HepG2 (cell line): ENCODE measurements at regions not wholly inside any gene's neighbourhood (a gene's known extent, or its start where the extent isn't known, plus 50 kb on each side); places are given as distances from the start of the nearest gene placed in this dataset.

Experiments
- ATAC-seq: fragments of 200-7000 bp; cut with Tn5 transposase; 3 replicates; pipeline ENCODE4 v1.9.1; 2020; ENCODE audit warnings: mild to moderate bottlenecking, moderate library complexity
- BruUV-seq: library from RNA; stranded (reverse); fragments of 400-500 nt; replicated peaks from 2 replicates; lab custom pipeline; 2021; lab: Mats Ljungman, UMichigan
- CTCF ChIA-PET: fragments of 300-600 bp; formaldehyde crosslinking; extraction: SDS; loops from one replicate; lab custom pipeline; 2021; ENCODE audit warnings: low total read pairs, inconsistent platforms, low intra/inter-chr PET ratio; lab: Yijun Ruan, JAX
- POLR2A ChIA-PET: fragments of 350-600 bp; sonication (Branson Sonifier 250); formaldehyde crosslinking; loops from one replicate; lab custom pipeline; 2020; ENCODE audit warnings: antibody characterized with exemption, inconsistent platforms; lab: Yijun Ruan, JAX
- DNase-seq: peaks from one replicate; pipeline ENCODE4 v3.0.0-alpha.2; 2015; ENCODE audit warnings: low spot score
- FAIRE-seq: peaks from 3 replicates; lab custom pipeline; 2011; peaks lifted over from hg19 to GRCh38; lab: Jason Lieb, UNC
- H2AFZ ChIP-seq: one replicate; pipeline ENCODE4 v1.6.1; 2011; ENCODE audit warnings: low read length, inconsistent platforms
- H3K27ac ChIP-seq: fragments of 300-600 bp; 3 replicates; pipeline ENCODE4 v1.8.0; 2011; ENCODE audit warnings: mixed run types, mild to moderate bottlenecking, mixed read lengths, low read length, inconsistent platforms; ENCODE audit not compliant: insufficient read depth; ENCODE audit errors: extremely low read length
- H3K27me3 ChIP-seq, 2 experiments: fragments of 200-600 bp in 1 of 2; 2 replicates in 1 of 2; 3 replicates in 1 of 2; pipeline versions ENCODE4 v1.6.0 to v1.8.0; 2011; ENCODE audit warnings: low read length in 2 of 2, mild to moderate bottlenecking in 2 of 2, moderate library complexity in 2 of 2, inconsistent platforms in 1 of 2; ENCODE audit not compliant: insufficient read depth in 2 of 2, control insufficient read depth in 1 of 2
- H3K36me3 ChIP-seq, 2 experiments: fragments of 200-600 bp in 1 of 2; replicated peaks in 1 of 2; 2 replicates in 1 of 2; 3 replicates in 1 of 2; pipeline versions ENCODE4 v1.5.1 to v1.8.0; 2011; ENCODE audit warnings: low read length in 2 of 2, inconsistent platforms in 1 of 2; ENCODE audit not compliant: insufficient read depth in 2 of 2, control insufficient read depth in 1 of 2
- H3K4me1 ChIP-seq: 2 replicates; pipeline ENCODE4 v1.5.1; 2012; ENCODE audit warnings: low read length, inconsistent platforms; ENCODE audit not compliant: insufficient read depth
- H3K4me2 ChIP-seq: 2 replicates; pipeline ENCODE4 v1.6.0; 2011; ENCODE audit warnings: low read depth, low read length, inconsistent platforms
- H3K4me3 ChIP-seq, 3 experiments: fragments of 200-600 bp in 1 of 3; sonication (generic), shearing (Covaris generic) in 1 of 3; replicated peaks in 1 of 3; 2 replicates each; pipeline ENCODE4 v1.5.1; 2011 to 2016; ENCODE audit warnings: low read length in 3 of 3, inconsistent platforms in 2 of 3, low read depth in 2 of 3, mild to moderate bottlenecking in 2 of 3, control low read depth in 1 of 3, mixed read lengths in 1 of 3; ENCODE audit not compliant: insufficient read depth in 1 of 3
- H3K79me2 ChIP-seq: one replicate; pipeline ENCODE4 v1.6.1; 2011; ENCODE audit warnings: low read length, inconsistent platforms; ENCODE audit not compliant: insufficient read depth
- H3K9ac ChIP-seq: 2 replicates; pipeline ENCODE4 v1.6.0; 2011; ENCODE audit warnings: mild to moderate bottlenecking, low read depth, low read length, inconsistent platforms; ENCODE audit not compliant: insufficient read depth
- H3K9me3 ChIP-seq: 2 replicates; pipeline ENCODE4 v1.5.1; 2012; ENCODE audit warnings: mild to moderate bottlenecking, low read length
- H4K20me1 ChIP-seq: 2 replicates; pipeline ENCODE4 v1.6.0; 2011; ENCODE audit warnings: inconsistent platforms, mild to moderate bottlenecking, low read length, moderate library complexity; ENCODE audit not compliant: insufficient read depth
- ISL2 ChIP-seq: sonication (generic); formaldehyde crosslinking; IDR thresholded peaks from 2 replicates; pipeline ENCODE4 v1.5.0; 2020; ENCODE audit warnings: missing genetic modification reagents
- KDM2A ChIP-seq: sonication (generic); formaldehyde crosslinking; IDR thresholded peaks from 2 replicates; pipeline ENCODE4 v1.4.0; 2020; ENCODE audit warnings: low read depth, missing genetic modification reagents, borderline replicate concordance
- ZFYVE20 ChIP-seq: sonication (generic); formaldehyde crosslinking; IDR thresholded peaks from 2 replicates; pipeline ENCODE4 v1.8.0; 2023; ENCODE audit warnings: low read depth, mild to moderate bottlenecking, moderate library complexity, missing genetic modification reagents, borderline replicate concordance
- WGBS: methylation state at CpG from one replicate; pipeline ENCODE4 v1.1.6; 2017; ENCODE audit warnings: low lambda C conversion rate; 5-methylcytosine and 5-hydroxymethylcytosine counted together
- in situ Hi-C: cut with HindIII; loops from 2 replicates; pipeline ENCODE4 v1.10.0; 2017; ENCODE audit warnings: low pct_unique_long_range_greater_than_20kb; ENCODE audit not compliant: extremely low pct_ligation_motif_present
- intact Hi-C: fragments of 100-400 bp; cut with micrococcal nuclease; formaldehyde crosslinking; loops from one replicate; pipeline ENCODE4 v1.10.0; 2022; ENCODE audit not compliant: unreplicated experiment
- TF ChIP-seq, protein P1 (sequence below), 2 experiments: sonication (generic) in 1 of 2; formaldehyde crosslinking in 1 of 2; IDR thresholded peaks; 2 replicates each; pipeline versions ENCODE4 v1.6.1 to v1.9.0; 2014 to 2022; ENCODE audit warnings: antibody characterized with exemption in 1 of 2, borderline replicate concordance in 1 of 2, inconsistent platforms in 1 of 2, low read depth in 1 of 2, missing genetic modification reagents in 1 of 2
- TF ChIP-seq, protein P2 (sequence below): IDR thresholded peaks from 2 replicates; pipeline ENCODE4 v1.6.1; 2016; ENCODE audit warnings: low read depth, control low read depth

DNA sequence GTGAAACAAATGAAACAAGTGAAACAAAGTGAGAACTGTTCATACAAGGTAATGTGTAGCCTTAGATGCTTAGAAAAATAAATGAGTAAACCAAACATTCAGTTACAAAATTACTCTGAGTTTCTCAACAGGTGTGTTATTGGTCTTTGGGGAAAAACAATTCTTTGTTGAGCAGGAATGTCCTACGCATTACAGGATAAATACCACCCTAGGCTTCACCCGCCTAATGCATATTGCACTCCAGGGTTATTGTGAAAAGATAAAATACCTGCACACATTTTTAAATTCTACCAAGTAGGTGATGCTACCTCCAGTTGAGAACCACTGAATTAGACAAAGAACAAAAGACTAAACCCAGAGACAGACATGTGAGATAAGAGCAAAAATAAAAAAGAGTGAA, 72.2 kb downstream of the ADAMTS1 start:
- BruUV-seq = no TSS peak
- ATAC-seq = no peak
- H3K27ac ChIP-seq = no peak overlapping the region
- no peak for DNase-seq
- no peaks in the 10 kb centered on the region for H3K4me1 ChIP-seq
- H3K27me3 ChIP-seq = no peaks in the 10 kb centered on the region
- no peak overlapping the region for H2AFZ ChIP-seq
- intact Hi-C loops = no loop called here
- TF ChIP-seq, protein P1, sequence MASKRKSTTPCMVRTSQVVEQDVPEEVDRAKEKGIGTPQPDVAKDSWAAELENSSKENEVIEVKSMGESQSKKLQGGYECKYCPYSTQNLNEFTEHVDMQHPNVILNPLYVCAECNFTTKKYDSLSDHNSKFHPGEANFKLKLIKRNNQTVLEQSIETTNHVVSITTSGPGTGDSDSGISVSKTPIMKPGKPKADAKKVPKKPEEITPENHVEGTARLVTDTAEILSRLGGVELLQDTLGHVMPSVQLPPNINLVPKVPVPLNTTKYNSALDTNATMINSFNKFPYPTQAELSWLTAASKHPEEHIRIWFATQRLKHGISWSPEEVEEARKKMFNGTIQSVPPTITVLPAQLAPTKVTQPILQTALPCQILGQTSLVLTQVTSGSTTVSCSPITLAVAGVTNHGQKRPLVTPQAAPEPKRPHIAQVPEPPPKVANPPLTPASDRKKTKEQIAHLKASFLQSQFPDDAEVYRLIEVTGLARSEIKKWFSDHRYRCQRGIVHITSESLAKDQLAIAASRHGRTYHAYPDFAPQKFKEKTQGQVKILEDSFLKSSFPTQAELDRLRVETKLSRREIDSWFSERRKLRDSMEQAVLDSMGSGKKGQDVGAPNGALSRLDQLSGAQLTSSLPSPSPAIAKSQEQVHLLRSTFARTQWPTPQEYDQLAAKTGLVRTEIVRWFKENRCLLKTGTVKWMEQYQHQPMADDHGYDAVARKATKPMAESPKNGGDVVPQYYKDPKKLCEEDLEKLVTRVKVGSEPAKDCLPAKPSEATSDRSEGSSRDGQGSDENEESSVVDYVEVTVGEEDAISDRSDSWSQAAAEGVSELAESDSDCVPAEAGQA (IDR thresholded peaks at IDR 0.05; ENCODE audit: low read depth) = no peak
- TF ChIP-seq, protein P1 (CRISPR knock-in tag; IDR thresholded peaks at IDR 0.05; ENCODE audit: borderline replicate concordance) = no peak
- no peak for TF ChIP-seq ISL2 (CRISPR knock-in tag)
- TF ChIP-seq, protein P2, sequence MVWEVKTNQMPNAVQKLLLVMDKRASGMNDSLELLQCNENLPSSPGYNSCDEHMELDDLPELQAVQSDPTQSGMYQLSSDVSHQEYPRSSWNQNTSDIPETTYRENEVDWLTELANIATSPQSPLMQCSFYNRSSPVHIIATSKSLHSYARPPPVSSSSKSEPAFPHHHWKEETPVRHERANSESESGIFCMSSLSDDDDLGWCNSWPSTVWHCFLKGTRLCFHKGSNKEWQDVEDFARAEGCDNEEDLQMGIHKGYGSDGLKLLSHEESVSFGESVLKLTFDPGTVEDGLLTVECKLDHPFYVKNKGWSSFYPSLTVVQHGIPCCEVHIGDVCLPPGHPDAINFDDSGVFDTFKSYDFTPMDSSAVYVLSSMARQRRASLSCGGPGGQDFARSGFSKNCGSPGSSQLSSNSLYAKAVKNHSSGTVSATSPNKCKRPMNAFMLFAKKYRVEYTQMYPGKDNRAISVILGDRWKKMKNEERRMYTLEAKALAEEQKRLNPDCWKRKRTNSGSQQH = no peak
- TF ChIP-seq KDM2A = no peak
- TF ChIP-seq ZFYVE20 (CRISPR knock-in tag) = no peak
- 8% methylated on average over 2 of the region's 2 CpGs for WGBS
- no peak for FAIRE-seq
- H3K36me3 ChIP-seq = no peaks in the 10 kb centered on the region
- no peaks in the 10 kb centered on the region for H4K20me1 ChIP-seq
- ChIA-PET CTCF (no interaction called here), POLR2A (no interaction called here)
- H3K4me2 ChIP-seq = no peak overlapping the region
- no peaks in the 10 kb centered on the region for H3K79me2 ChIP-seq
- in situ Hi-C loops = no loop called here
- no peak overlapping the region for H3K4me3 ChIP-seq
- peaks cover 6% of the 10 kb centered on the region for H3K9me3 ChIP-seq
- H3K9ac ChIP-seq = no peak overlapping the region
